HEK293T (cell line): ENCODE measurements at regions not wholly inside any gene's neighbourhood (a gene's known extent, or its start where the extent isn't known, plus 50 kb on each side); places are given as distances from the start of the nearest gene placed in this dataset.
"Not testable (repeated sequence)": the region's sequence is repeated elsewhere in the genome, so short reads cannot be mapped to it uniquely, and the experiment has no call there.

ENCODE experiments used
- CTCF ChIA-PET: fragments of 350-600 bp; formaldehyde crosslinking; extraction: SDS; loops from one replicate; lab custom pipeline; 2021; ENCODE audit warnings: antibody characterized with exemption, inconsistent platforms; lab: Yijun Ruan, JAX
- POLR2A ChIA-PET: fragments of 350-600 bp; formaldehyde crosslinking; extraction: SDS; loops from one replicate; lab custom pipeline; 2020; ENCODE audit warnings: antibody characterized with exemption, inconsistent platforms; lab: Yijun Ruan, JAX
- DNase-seq: peaks from one replicate; pipeline ENCODE4 v3.0.0; 2012; ENCODE audit warnings: mixed read lengths; ENCODE audit errors: extremely low spot score
- ARNT ChIP-seq: fragments of 450-650 bp; IDR thresholded peaks from 2 replicates; pipeline ENCODE4 v1.6.1; 2017; ENCODE audit warnings: mild to moderate bottlenecking
- BHLHE40 ChIP-seq: fragments of 450-650 bp; IDR thresholded peaks from 2 replicates; pipeline ENCODE4 v1.6.1; 2016; ENCODE audit warnings: mild to moderate bottlenecking, moderate library complexity, borderline replicate concordance
- CTBP1 ChIP-seq: fragments of 450-650 bp; IDR thresholded peaks from 2 replicates; pipeline ENCODE4 v1.6.1; 2016; ENCODE audit warnings: borderline replicate concordance
- ELF4 ChIP-seq: fragments of 450-650 bp; IDR thresholded peaks from 2 replicates; pipeline ENCODE4 v1.6.1; 2017; ENCODE audit warnings: antibody characterized with exemption
- FOXA1 ChIP-seq: fragments of 450-650 bp; IDR thresholded peaks from 2 replicates; pipeline ENCODE4 v1.6.1; 2016; ENCODE audit warnings: mild to moderate bottlenecking
- FOXK2 ChIP-seq: fragments of 450-650 bp; IDR thresholded peaks from 2 replicates; pipeline ENCODE4 v1.6.1; 2016; ENCODE audit warnings: mild to moderate bottlenecking
- FOXM1 ChIP-seq: fragments of 450-650 bp; IDR thresholded peaks from 2 replicates; pipeline ENCODE4 v1.6.1; 2017; ENCODE audit warnings: mild to moderate bottlenecking, borderline replicate concordance
- HDGF ChIP-seq: fragments of 450-650 bp; IDR thresholded peaks from 2 replicates; pipeline ENCODE4 v1.6.1; 2017; ENCODE audit warnings: antibody characterized with exemption, borderline replicate concordance
- L3MBTL2 ChIP-seq: fragments of 450-650 bp; conservative IDR thresholded peaks from 2 replicates; pipeline ENCODE4 v1.6.1; 2016; ENCODE audit warnings: mild to moderate bottlenecking
- LEF1 ChIP-seq: fragments of 450-650 bp; IDR thresholded peaks from 2 replicates; pipeline ENCODE4 v1.6.1; 2017; ENCODE audit warnings: mild to moderate bottlenecking, borderline replicate concordance
- NFRKB ChIP-seq: fragments of 450-650 bp; IDR thresholded peaks from 2 replicates; pipeline ENCODE4 v1.6.1; 2016; ENCODE audit warnings: mild to moderate bottlenecking, moderate library complexity
- SP1 ChIP-seq: fragments of 450-650 bp; IDR thresholded peaks from 2 replicates; pipeline ENCODE4 v1.6.1; 2017
- SUZ12 ChIP-seq: fragments of 450-650 bp; IDR thresholded peaks from 2 replicates; pipeline ENCODE4 v1.6.1; 2016; ENCODE audit warnings: mild to moderate bottlenecking
- TARDBP ChIP-seq: fragments of 450-650 bp; IDR thresholded peaks from 2 replicates; pipeline ENCODE4 v1.6.1; 2016
- ZNF384 ChIP-seq: fragments of 450-650 bp; IDR thresholded peaks from 2 replicates; pipeline ENCODE4 v1.6.1; 2016
- TF ChIP-seq, protein P1 (sequence below): fragments of 450-650 bp; IDR thresholded peaks from 2 replicates; pipeline ENCODE4 v1.6.1; 2016

DNA sequence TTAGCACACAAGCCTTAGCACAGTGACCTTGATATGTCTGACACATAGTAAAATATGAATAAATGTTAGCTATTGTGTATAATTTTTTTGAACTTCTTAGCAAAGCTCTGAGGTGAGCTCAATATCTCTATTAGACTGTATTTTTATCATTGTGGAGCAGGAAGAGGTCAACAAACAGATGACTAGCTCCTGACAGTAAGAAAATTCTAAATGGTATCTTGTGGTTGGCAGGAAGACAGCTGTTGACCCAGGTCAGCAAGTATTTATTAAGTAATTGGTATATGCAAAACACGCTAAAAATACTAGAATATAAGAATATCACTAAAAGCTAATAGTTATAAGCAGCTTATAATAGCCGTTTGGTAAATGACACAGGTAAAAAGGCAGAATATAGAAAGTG, 77.5 kb upstream of the MARCKS start:
- ChIA-PET CTCF (no interaction called here), POLR2A (no interaction called here)
- TF ChIP-seq NFRKB (no peak), SP1 (no peak), ZNF384 (no peak), LEF1 (no peak), HDGF (no peak), ARNT (no peak), BHLHE40 (no peak), FOXM1 (no peak), FOXA1 (no peak), TARDBP (no peak), FOXK2 (no peak), L3MBTL2 (no peak), SUZ12 (no peak), CTBP1 (no peak)
- TF ChIP-seq, protein P1, sequence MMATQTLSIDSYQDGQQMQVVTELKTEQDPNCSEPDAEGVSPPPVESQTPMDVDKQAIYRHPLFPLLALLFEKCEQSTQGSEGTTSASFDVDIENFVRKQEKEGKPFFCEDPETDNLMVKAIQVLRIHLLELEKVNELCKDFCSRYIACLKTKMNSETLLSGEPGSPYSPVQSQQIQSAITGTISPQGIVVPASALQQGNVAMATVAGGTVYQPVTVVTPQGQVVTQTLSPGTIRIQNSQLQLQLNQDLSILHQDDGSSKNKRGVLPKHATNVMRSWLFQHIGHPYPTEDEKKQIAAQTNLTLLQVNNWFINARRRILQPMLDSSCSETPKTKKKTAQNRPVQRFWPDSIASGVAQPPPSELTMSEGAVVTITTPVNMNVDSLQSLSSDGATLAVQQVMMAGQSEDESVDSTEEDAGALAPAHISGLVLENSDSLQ: no peak
- no peak for DNase-seq

DNA sequence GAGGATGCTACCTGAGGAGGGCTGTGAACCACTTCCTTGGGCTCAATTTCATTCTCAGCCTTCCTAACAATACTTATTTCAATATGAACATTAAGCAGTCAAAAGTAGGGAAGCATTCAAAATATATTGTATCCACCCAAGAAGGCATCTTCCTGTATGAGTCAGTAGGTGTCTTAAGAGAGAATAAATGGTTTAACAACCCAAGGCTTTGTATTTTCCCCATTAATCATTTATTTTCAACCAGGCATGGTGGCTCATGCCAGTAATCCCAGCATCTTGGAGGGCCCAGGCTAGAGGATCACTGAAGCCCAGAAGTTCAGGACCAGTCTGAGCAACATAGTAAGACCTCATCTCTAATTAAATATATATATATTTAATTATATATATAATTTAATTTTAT, 74.5 kb upstream of the MARCKS start:
- ChIA-PET POLR2A (no interaction called here), CTCF (no interaction called here)
- DNase-seq: no peak
- TF ChIP-seq NFRKB (no peak), CTBP1 (no peak), SUZ12 (no peak), LEF1 (no peak), FOXK2 (no peak), FOXM1 (no peak), ZNF384 (no peak), SP1 (no peak), ARNT (no peak), BHLHE40 (no peak), TARDBP (no peak), FOXA1 (no peak), L3MBTL2 (no peak), HDGF (no peak), ELF4 (no peak)
- TF ChIP-seq, protein P1: no peak

DNA sequence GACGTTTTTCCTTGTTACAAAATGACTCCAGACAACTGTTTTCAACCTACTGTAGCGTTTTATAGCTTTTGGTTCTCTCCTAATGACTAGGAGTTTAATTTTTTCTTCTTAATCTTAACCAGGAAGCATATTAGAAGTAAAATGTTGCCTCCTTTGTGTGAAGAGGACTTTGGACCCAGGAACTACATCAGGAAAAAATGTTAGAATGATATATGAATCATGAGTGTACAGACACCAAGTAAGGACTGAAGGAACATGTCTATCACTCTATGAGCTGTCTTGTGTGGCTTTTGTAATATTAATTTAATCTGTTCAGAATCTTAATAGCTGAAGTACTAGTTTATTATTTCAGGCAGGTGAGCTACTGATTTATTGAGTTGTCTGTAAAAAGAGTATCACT, 71.0 kb upstream of the MARCKS start:
- POLR2A ChIA-PET: no interaction called here
- CTCF ChIA-PET: no interaction called here
- TF ChIP-seq NFRKB (no peak), LEF1 (no peak), FOXM1 (no peak), L3MBTL2 (no peak), CTBP1 (no peak), ZNF384 (no peak), HDGF (no peak), FOXA1 (no peak), TARDBP (no peak), ARNT (no peak), SP1 (no peak)
- TF ChIP-seq, protein P1: no peak
- no peak for DNase-seq

DNA sequence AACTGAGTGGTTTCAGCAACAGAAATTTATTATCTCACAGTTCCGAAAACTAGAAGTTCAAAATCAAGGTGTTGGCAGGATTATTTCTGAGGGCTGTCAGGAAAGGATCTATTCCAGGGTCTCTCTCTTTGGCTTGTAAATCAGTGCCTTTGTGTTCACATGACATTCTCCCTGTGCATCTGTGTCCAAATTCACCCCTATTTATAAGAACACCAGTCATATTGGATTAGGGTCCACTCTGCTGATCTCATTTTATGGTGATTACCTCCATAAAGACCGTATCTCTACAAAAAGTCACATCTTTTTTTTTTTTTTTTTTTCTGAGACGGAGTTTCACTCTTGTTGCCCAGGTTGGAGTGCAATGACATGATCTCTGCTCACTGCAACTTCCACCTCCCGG, 68.6 kb upstream of the MARCKS start:
- TF ChIP-seq SUZ12: no peak
- TF ChIP-seq CTBP1: no peak
- no peak for TF ChIP-seq LEF1
- TF ChIP-seq FOXM1: no peak
- no peak for TF ChIP-seq L3MBTL2
- no peak for TF ChIP-seq HDGF
- TF ChIP-seq BHLHE40: no peak
- TF ChIP-seq ZNF384: no peak
- no peak for TF ChIP-seq FOXK2
- no peak for TF ChIP-seq TARDBP
- TF ChIP-seq ELF4: no peak
- TF ChIP-seq NFRKB: no peak
- TF ChIP-seq, protein P1: no peak
- no peak for TF ChIP-seq ARNT
- TF ChIP-seq SP1: no peak
- no peak for TF ChIP-seq FOXA1
- ChIA-PET CTCF (no interaction called here), POLR2A (no interaction called here)
- DNase-seq: no peak

DNA sequence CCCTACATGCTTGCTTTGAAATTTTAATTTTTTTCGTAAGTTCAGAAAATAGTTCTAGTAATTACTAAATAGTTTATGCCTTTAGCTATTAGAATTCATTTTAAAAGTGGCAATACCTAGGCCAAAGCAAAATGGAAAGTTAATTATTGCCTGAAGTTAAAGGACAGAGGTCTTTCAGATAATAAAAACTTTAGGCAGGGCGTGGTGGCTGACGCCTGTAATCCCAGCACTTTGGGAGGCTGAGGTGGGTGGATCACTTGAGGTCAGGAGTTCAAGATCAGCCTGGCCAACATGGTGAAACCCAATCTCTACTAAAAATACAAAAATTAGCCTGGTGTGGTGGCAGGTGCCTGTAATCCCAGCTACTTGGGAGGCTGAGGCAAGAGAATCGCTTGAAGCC, 65.9 kb upstream of the MARCKS start:
- DNase-seq, POLR2A ChIA-PET: not testable (repeated sequence)
- CTCF ChIA-PET: interaction anchor here (1.2 kb wide), 1 partner anchor 22 kb away, joined by 3 read pairs; no protein-coding TSS in a partner anchor

DNA sequence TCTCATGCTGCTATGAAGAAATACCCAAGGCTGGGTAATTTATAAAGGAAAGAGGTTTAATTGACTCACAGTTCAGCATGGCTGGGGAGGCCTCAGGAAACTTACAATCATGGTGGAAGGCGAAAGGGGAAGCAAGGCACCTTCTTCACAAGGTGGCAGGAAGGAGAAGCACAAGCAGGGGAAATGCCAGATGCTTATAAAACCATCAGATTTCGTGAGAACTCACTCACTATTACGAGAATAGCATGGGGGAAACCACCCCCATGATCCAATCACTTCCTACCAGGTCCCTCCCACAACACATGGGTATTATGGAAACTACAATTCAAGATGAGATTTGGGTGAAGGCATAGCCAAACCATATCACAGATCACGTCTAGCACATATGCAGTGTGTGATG, 61.8 kb upstream of the MARCKS start:
- POLR2A ChIA-PET, CTCF ChIA-PET, DNase-seq: not testable (repeated sequence)

DNA sequence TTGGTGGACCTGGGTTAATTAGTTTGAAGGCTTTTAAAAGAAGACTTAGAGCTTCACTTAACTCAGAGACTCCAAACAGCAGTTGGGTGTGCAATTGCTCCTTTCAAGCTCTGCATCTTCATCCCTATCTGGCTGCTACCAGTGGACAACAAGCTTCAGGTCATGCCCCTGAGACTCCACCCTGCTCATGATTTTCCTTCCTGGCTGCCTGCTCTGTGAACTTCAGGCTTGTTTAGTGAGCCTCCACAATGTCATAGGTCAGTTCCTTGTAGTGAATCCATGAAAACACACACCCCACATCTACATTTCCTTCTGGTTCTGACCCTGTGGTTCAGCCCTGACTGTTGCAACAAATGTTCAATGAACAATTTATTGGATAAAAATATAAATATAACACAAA, 61.1 kb upstream of the MARCKS start:
- CTCF ChIA-PET: no interaction called here
- POLR2A ChIA-PET: no interaction called here
- TF ChIP-seq TARDBP: no peak
- TF ChIP-seq BHLHE40: no peak
- no peak for TF ChIP-seq NFRKB
- no peak for TF ChIP-seq L3MBTL2
- TF ChIP-seq FOXM1: no peak
- TF ChIP-seq ZNF384: no peak
- no peak for TF ChIP-seq LEF1
- TF ChIP-seq FOXK2: no peak
- TF ChIP-seq HDGF: no peak
- TF ChIP-seq CTBP1: no peak
- no peak for TF ChIP-seq ELF4
- no peak for TF ChIP-seq SP1
- no peak for TF ChIP-seq FOXA1
- no peak for TF ChIP-seq ARNT
- no peak for DNase-seq
